GM13976 (cell line): ENCODE measurements at regions not wholly inside any gene's neighbourhood (a gene's known extent, or its start where the extent isn't known, plus 50 kb on each side); places are given as distances from the start of the nearest gene placed in this dataset.

ENCODE experiments used
- DNase-seq: peaks from one replicate; pipeline ENCODE4 v3.0.0; 2012; ENCODE audit warnings: low spot score
- in situ Hi-C: fragments of 300-500 bp; cut with MboI; formaldehyde crosslinking; loops from one replicate; pipeline ENCODE4 v1.12.0; 2022; ENCODE audit warnings: low sequenced_read_pairs, mixed read lengths, inconsistent platforms; ENCODE audit not compliant: unreplicated experiment
- TF ChIP-seq, protein P1 (sequence below): IDR thresholded peaks from 2 replicates; pipeline ENCODE4 v1.5.1; 2012; ENCODE audit warnings: borderline replicate concordance, mild to moderate bottlenecking; ENCODE audit not compliant: insufficient read depth; ENCODE audit errors: extremely low read depth, missing control alignments, control extremely low read depth

DNA sequence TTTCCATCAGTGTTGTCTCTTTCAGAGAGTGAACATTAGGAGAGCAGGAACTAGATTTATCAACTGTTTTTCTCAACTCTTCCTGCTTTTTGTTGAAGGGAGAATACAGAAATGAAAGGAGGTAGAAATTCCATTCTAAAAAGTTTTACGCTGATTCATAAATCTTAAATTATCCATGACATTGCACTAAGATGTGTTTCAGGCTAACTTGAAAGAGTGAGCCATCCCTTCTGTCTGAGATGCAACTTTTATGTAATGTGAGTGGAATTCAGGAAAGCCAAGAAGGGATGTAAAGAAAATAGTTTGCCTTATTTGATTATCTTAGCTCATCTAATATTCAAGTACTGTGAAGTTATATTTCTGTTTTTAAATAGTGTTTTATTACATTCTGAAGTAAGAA lies 349.5 kb upstream of the RGS6 start:
- in situ Hi-C loops = no loop called here
- TF ChIP-seq, protein P1, sequence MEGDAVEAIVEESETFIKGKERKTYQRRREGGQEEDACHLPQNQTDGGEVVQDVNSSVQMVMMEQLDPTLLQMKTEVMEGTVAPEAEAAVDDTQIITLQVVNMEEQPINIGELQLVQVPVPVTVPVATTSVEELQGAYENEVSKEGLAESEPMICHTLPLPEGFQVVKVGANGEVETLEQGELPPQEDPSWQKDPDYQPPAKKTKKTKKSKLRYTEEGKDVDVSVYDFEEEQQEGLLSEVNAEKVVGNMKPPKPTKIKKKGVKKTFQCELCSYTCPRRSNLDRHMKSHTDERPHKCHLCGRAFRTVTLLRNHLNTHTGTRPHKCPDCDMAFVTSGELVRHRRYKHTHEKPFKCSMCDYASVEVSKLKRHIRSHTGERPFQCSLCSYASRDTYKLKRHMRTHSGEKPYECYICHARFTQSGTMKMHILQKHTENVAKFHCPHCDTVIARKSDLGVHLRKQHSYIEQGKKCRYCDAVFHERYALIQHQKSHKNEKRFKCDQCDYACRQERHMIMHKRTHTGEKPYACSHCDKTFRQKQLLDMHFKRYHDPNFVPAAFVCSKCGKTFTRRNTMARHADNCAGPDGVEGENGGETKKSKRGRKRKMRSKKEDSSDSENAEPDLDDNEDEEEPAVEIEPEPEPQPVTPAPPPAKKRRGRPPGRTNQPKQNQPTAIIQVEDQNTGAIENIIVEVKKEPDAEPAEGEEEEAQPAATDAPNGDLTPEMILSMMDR = no peak
- no peak for DNase-seq

DNA sequence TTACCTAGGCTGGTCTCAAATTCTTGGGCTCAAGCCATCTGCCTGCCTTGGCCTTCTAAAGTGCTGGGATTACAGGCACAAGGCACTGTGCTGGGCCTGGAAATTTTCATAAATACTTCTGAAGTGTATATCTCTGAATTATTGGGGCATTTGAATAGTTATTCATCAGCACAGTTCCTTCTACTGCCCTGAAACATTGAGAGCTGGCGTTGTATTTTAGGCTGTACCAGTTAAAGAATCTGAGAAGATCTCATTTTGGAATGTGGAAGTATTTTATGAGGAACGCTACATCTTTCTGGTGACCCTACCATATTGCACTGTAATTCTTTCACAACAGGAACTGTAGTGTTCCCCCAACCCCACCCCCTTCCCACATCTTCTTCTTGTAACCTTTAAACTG lies 349.0 kb upstream of the RGS6 start:
- TF ChIP-seq, protein P1 = no peak
- in situ Hi-C loops = no loop called here
- no peak for DNase-seq

DNA sequence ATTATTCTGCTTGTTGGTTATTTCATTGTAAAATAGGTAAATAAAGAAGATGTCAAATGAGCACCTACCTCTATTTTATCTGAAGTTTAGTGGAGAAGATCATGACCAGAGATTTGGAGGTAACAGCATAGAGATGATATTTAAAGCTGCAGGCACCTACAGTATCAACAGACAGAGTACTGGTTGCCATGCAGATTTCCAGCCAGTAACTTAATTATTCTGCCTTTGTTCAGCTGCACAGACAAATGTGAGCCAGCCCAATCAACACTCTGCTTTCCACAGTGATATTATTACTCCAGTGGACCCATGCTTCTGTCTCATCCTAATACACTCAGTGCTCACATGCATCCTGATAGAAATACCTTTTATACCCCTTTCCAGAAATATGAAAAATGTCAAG lies 348.5 kb upstream of the RGS6 start:
- no peak for DNase-seq
- TF ChIP-seq, protein P1 = no peak
- in situ Hi-C loops = no loop called here

DNA sequence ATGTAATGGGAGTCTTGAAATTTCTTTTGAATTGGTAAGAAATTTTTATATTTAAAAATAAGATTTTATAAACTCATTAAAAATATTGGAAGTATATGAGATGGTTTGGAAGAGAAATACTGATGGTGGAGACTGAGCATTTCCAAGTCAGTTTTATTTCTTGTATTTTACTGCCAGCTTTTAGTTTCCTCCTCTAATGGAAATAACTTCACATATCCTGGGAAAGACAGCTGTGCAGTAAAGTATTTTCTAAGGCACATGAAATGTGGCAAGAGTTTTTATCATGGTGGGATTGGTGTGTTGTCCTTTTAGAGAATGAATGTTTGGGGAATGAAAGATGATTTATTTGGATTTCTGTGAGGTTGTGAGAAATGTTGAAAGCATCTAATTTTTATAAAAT lies 346.9 kb upstream of the RGS6 start:
- DNase-seq = no peak
- TF ChIP-seq, protein P1 = no peak
- in situ Hi-C loops = no loop called here

DNA sequence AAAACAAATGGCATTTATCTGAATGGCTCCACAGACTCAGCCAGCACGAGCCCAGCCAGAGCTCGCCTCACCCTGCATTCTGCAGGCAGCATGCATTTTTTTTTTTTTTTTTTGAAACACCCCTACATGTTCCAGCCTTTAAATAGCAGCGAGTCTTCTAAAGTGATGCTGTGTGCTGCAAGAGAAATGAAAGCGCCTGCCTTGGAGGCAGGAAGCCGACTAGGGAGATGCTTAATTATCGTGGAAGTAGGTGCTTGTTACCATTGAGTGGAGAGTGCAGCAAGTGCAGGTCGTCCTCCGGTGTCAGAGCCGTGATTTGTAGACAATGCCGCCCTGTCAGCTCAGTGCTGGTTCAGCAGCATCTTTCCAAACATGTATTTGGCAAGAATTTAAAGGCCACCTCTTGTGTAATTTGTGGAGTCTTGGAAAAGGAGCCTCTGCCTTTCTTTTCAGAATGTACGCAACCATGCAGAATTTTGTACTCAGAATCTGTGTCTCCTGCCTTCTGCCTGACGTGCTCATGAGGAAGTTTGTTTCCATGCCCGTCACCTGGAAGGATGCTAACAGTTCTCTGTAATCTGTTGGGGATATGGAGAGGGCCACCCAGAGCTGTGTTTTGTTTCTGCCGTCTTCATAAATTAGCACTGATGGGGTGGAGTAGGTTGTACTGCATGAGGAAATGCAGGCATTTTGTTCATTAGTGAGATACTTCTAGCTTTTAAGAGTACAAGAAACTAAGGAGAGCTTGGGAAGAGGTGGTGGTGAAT lies 345.9 kb upstream of the RGS6 start:
- TF ChIP-seq, protein P1 = no peak
- in situ Hi-C loops = no loop called here
- DNase-seq = no peak

DNA sequence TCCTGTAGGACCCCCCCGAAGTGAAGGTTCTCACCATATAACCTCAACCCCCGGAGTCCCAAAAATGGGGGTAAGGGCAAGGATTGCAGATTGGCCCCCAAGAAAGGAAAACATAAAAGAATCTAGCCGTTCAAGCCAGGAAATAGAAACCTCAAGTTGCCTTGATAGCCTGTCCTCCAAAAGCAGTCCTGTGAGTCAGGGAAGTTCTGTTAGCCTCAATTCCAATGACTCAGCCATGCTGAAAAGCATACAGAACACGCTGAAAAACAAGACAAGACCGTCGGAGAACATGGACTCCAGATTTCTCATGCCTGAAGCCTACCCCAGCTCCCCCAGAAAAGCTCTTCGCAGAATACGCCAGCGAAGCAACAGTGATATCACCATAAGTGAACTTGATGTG lies 344.2 kb upstream of the RGS6 start:
- DNase-seq = no peak
- TF ChIP-seq, protein P1 = no peak
- in situ Hi-C loops = no loop called here

DNA sequence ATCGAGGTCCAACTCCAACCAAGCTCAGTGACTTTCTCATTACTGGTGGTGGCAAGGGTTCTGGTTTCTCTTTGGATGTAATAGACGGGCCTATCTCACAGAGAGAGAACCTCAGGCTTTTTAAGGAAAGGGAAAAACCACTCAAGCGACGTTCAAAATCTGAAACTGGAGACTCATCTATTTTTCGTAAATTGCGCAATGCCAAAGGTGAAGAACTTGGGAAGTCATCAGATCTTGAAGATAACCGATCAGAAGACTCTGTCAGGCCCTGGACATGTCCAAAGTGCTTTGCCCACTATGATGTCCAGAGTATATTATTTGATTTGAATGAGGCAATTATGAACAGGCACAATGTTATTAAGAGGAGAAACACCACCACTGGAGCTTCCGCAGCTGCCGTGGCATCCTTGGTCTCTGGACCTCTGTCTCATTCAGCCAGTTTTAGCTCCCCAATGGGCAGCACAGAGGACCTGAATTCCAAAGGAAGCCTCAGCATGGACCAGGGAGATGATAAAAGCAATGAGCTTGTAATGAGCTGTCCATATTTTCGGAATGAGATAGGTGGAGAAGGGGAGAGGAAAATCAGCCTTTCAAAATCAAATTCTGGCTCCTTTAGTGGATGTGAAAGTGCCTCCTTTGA lies 343.5 kb upstream of the RGS6 start:
- TF ChIP-seq, protein P1 = no peak
- DNase-seq = no peak
- in situ Hi-C loops = no loop called here
